ENCODE measurements at regions not wholly inside any gene's neighbourhood (a gene's known extent, or its start where the extent isn't known, plus 50 kb on each side); places are given as distances from the start of the nearest gene placed in this dataset.
"Not testable (repeated sequence)": the region's sequence is repeated elsewhere in the genome, so short reads cannot be mapped to it uniquely, and the experiment has no call there.

- TF ChIP-seq EZH2 (IDR thresholded peaks at IDR 0.05); POLR2AphosphoS5 (IDR thresholded peaks at IDR 0.05; ENCODE audit: borderline replicate concordance, low read depth, low read length); FOXP2 (optimal IDR thresholded peaks at IDR 0.05; ENCODE audit: control extremely low read depth, extremely low read length, insufficient read depth): not testable (repeated sequence)
These were observed 239.7 kb downstream of the SMAD2 start for GRCh38 chr18:47690778-47691177.
